GM21529 (cell line): ENCODE measurements at regions not wholly inside any gene's neighbourhood (a gene's known extent, or its start where the extent isn't known, plus 50 kb on each side); places are given as distances from the start of the nearest gene placed in this dataset.

Experiments
- ATAC-seq: cut with Tn5 transposase; IDR thresholded peaks from one replicate; pipeline ENCODE4 v1.9.1; 2021; ENCODE audit not compliant: unreplicated experiment

GRCh38 chr6:156575361-156575760 is 201.8 kb upstream of the ARID1B start:
- no peak for ATAC-seq

GRCh38 chr6:156564807-156565149 is 212.4 kb upstream of the ARID1B start:
- no peak for ATAC-seq

- peak; percentile 89 for ATAC-seq
Measured at GRCh38 chr6:156564127-156564806, 212.9 kb upstream of the ARID1B start.

GRCh38 chr6:156563714-156564113 is 213.5 kb upstream of the ARID1B start:
- ATAC-seq: no peak

GRCh38 chr6:156562636-156563035 is 214.5 kb upstream of the ARID1B start:
- ATAC-seq: no peak

- ATAC-seq: no peak
Measured at GRCh38 chr6:156562019-156562418, 215.2 kb upstream of the ARID1B start.

GRCh38 chr6:156560476-156560875 is 216.7 kb upstream of the ARID1B start:
- ATAC-seq: no peak

- ATAC-seq: no peak
Measured at GRCh38 chr6:156559162-156559690, 218.0 kb upstream of the ARID1B start.

GRCh38 chr6:156557911-156558259 is 219.3 kb upstream of the ARID1B start:
- no peak for ATAC-seq

GRCh38 chr6:156557251-156557910 is 219.8 kb upstream of the ARID1B start:
- no peak for ATAC-seq

GRCh38 chr6:156556811-156557210 is 220.4 kb upstream of the ARID1B start:
- ATAC-seq: no peak

GRCh38 chr6:156555116-156555515 is 222.1 kb upstream of the ARID1B start:
- ATAC-seq: no peak

GRCh38 chr6:156554160-156554559 is 223.0 kb upstream of the ARID1B start:
- ATAC-seq: no peak

GRCh38 chr6:156552849-156553248 is 224.3 kb upstream of the ARID1B start:
- no peak for ATAC-seq

- no peak for ATAC-seq
Measured at GRCh38 chr6:156550949-156551348, 226.2 kb upstream of the ARID1B start.

GRCh38 chr6:156545931-156546330 is 231.2 kb upstream of the ARID1B start:
- ATAC-seq: no peak

GRCh38 chr6:156545021-156545420 is 232.2 kb upstream of the ARID1B start:
- no peak for ATAC-seq

GRCh38 chr6:156544046-156544445 is 233.1 kb upstream of the ARID1B start:
- no peak for ATAC-seq

- ATAC-seq: no peak
Measured at GRCh38 chr6:156543431-156543830, 233.7 kb upstream of the ARID1B start.

GRCh38 chr6:156538875-156539660 is 238.1 kb upstream of the ARID1B start:
- ATAC-seq: no peak

- ATAC-seq: no peak
Measured at GRCh38 chr6:156534594-156534993, 242.6 kb upstream of the ARID1B start.
